Suprapubic skin (tissue), 2 donors: ENCODE measurements at regions not wholly inside any gene's neighbourhood (a gene's known extent, or its start where the extent isn't known, plus 50 kb on each side); places are given as distances from the start of the nearest gene placed in this dataset.

Experiments
- EP300 ChIP-seq: sonication (generic); formaldehyde crosslinking; IDR thresholded peaks from one replicate; pipeline ENCODE4 v1.6.1; 2017; ENCODE audit warnings: antibody characterized with exemption
- POLR2A ChIP-seq, 2 donors: fragments of 450-650 bp; IDR thresholded peaks; one replicate each; pipeline ENCODE4 v1.6.1; 2017; ENCODE audit warnings: antibody characterized with exemption in 2 of 2, mild to moderate bottlenecking in 2 of 2, moderate library complexity in 2 of 2

- TF ChIP-seq POLR2A (IDR thresholded peaks at IDR 0.05) (no peak), EP300 (no peak)
These were observed 185.3 kb upstream of the NECTIN3 start for GRCh38 chr3:110886222-110886893.
